Chondrocyte (in vitro differentiated cells): ENCODE measurements at regions not wholly inside any gene's neighbourhood (a gene's known extent, or its start where the extent isn't known, plus 50 kb on each side); places are given as distances from the start of the nearest gene placed in this dataset.

Experiments used
- DNase-seq: peaks from one replicate; pipeline ENCODE4 v3.0.0; 2021; ENCODE audit warnings: mixed read lengths, low spot score
- H3K27ac Mint-ChIP-seq: one replicate; pipeline ENCODE4 v1.8.0; 2021; ENCODE audit warnings: mild to moderate bottlenecking, moderate library complexity, mixed read lengths; ENCODE audit not compliant: unreplicated experiment
- H3K27me3 Mint-ChIP-seq: 2 replicates; pipeline ENCODE4 v1.8.0; 2021; ENCODE audit warnings: low read depth, mixed read lengths
- H3K36me3 Mint-ChIP-seq: 2 replicates; pipeline ENCODE4 v1.8.0; 2021; ENCODE audit warnings: low read depth, mixed read lengths
- H3K4me1 Mint-ChIP-seq: 2 replicates; pipeline ENCODE4 v1.8.0; 2021; ENCODE audit warnings: low read depth, mild to moderate bottlenecking, mixed read lengths
- H3K4me3 Mint-ChIP-seq: one replicate; pipeline ENCODE4 v1.8.0; 2021; ENCODE audit warnings: mild to moderate bottlenecking, moderate library complexity, mixed read lengths; ENCODE audit not compliant: unreplicated experiment
- H3K9me3 Mint-ChIP-seq: 2 replicates; pipeline ENCODE4 v1.8.0; 2021; ENCODE audit warnings: low read depth, mixed read lengths
- TF ChIP-seq, protein P1 (sequence below): fragments of 200-600 bp; sonication (generic); IDR thresholded peaks from 2 replicates; pipeline ENCODE4 v1.5.0; 2021; ENCODE audit warnings: antibody characterized with exemption, mild to moderate bottlenecking, moderate library complexity

DNA sequence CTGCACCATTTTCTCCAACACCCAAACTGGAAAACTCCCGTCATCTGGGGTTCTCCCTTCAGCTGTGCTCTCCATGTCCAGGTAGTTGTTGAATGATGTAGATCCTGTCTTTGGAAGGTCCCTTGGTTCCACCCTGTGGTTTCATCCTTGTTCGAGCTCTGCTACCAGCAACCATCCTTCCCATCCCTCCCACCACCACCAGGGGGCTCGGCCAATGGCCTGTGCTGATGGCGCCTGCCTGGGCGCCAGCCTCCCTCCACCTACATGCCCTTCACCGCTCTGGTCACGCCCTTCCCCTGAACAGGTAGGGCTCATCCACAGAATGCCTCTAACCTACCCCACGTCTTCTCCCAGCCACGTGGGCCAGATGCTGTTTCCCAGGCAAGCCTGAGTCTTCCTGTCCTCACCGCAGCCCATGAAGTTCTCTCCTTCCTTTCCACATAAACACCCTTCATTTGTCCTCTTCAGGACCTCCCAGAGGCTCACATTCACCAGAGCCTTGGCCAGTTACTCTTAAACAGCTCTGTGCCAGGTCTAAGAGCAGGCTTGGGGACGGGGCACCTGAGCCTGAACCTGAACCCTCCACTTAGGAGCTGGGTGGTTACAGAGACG, 75.1 kb upstream of the DUSP22 start:
- peaks cover 5% of the 10 kb centered on the region for H3K27me3 Mint-ChIP-seq
- H3K36me3 Mint-ChIP-seq: no peaks in the 10 kb centered on the region
- peaks cover 13% of the 10 kb centered on the region for H3K4me1 Mint-ChIP-seq
- H3K9me3 Mint-ChIP-seq: no peaks in the 10 kb centered on the region
- DNase-seq: no peak
- no peak overlapping the region for H3K4me3 Mint-ChIP-seq
- H3K27ac Mint-ChIP-seq: no peak overlapping the region
- TF ChIP-seq, protein P1, sequence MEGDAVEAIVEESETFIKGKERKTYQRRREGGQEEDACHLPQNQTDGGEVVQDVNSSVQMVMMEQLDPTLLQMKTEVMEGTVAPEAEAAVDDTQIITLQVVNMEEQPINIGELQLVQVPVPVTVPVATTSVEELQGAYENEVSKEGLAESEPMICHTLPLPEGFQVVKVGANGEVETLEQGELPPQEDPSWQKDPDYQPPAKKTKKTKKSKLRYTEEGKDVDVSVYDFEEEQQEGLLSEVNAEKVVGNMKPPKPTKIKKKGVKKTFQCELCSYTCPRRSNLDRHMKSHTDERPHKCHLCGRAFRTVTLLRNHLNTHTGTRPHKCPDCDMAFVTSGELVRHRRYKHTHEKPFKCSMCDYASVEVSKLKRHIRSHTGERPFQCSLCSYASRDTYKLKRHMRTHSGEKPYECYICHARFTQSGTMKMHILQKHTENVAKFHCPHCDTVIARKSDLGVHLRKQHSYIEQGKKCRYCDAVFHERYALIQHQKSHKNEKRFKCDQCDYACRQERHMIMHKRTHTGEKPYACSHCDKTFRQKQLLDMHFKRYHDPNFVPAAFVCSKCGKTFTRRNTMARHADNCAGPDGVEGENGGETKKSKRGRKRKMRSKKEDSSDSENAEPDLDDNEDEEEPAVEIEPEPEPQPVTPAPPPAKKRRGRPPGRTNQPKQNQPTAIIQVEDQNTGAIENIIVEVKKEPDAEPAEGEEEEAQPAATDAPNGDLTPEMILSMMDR: peak; percentile 65

DNA sequence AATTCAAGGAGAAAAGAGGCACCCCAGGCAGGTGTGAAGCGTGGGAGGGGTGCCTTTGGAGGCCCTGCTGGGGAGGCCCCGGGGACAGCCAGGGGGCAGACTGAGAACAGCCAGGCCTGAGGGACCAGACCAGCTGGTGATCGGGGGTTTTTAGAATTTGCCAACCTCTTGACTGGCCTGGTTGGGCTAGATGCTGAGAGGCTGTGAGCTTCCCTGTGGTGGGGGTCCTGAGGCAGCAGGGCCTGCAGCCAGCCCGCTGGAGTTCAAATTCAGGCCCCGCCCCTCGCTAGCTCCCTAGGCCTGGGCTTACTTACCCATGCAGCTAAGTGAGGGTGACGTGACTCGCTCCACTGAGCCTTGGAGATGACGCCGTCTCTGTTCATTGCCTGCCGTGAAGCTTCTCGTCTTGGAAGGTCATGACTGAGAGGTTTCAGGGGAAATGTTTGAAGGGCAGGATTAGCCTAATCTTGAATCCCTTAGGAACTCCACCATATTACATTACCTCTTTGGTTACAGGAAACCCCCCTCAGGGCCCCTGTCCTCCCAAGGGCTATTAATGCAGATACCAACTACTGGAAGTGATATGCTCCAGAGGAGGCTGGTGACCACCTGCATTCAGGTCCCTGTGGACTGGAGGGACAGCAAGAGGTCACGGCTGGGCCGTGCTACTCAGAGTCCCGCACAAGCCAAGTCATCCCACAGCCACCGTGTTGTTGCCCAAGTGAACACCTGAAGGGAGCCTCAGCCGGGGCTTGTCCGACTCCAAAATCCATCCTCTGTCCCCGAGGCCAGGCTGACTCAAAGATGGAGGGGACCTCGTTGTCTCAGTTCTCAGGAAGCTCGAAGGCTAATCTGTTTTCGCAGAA, 73.9 kb upstream of the DUSP22 start:
- Mint-ChIP-seq H3K27me3 (no peaks in the 10 kb centered on the region), H3K36me3 (no peaks in the 10 kb centered on the region), H3K4me1 (peaks cover 13% of the 10 kb centered on the region), H3K9me3 (no peaks in the 10 kb centered on the region), H3K4me3 (no peak overlapping the region), H3K27ac (no peak overlapping the region)
- TF ChIP-seq, protein P1: no peak
- DNase-seq: no peak

DNA sequence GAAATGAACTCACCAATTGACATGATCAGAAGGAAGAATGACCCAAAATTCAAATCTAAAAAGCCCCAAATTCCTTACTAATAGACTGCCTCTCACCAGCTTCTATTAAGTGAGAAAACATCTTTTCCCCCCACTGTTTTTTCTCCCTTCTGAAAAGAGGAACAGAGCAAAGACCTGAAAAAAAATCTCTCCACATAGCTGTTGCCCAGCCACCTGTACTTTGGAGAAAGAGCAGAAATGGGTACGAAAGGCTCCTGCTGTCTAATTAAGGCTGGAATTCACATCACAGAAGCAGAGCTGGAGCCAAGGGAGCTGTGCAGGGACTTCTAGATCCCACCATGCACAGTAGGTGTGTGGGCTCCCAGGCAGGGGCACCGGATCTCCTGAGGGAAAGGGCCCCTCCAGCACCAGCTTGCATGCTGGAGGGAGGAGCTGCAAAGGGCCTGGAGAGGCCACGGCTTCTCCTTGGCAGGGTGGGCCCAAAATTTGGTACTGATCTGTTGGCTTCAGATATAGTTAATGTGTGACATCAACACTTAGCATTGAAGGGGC, 73.2 kb upstream of the DUSP22 start:
- H3K4me3 Mint-ChIP-seq: no peak overlapping the region
- no peak for DNase-seq
- H3K9me3 Mint-ChIP-seq: no peaks in the 10 kb centered on the region
- no peaks in the 10 kb centered on the region for H3K36me3 Mint-ChIP-seq
- H3K27ac Mint-ChIP-seq: no peak overlapping the region
- peaks cover 13% of the 10 kb centered on the region for H3K4me1 Mint-ChIP-seq
- H3K27me3 Mint-ChIP-seq: no peaks in the 10 kb centered on the region
- TF ChIP-seq, protein P1: no peak

DNA sequence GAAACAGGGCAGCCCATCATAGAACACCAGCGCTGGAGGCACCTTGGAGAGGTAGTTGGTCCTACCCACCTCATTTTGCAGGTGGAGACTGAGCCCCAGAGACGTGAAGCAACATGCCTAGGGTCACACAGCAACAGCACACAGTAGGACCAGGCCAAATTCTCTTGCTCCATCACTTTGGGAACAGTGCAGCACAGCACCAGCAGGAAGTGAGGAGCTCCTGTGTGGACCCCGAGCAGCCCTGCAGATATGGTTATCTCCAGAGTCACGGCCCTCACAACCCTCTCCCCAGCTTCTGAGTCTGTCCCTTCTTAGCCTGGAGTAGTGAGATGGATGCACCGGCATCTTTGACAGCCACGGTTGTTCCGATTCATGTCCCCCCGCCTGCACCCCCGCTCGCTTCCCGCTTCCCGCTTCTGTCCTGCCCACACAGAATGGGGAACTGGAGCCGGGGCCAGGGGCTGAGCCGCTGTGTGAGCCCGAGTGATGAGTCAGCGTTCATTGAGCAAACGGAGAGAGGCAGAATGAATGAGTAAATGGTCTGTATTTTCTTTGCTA, 72.6 kb upstream of the DUSP22 start:
- Mint-ChIP-seq H3K36me3 (no peaks in the 10 kb centered on the region), H3K27me3 (no peaks in the 10 kb centered on the region), H3K4me1 (peaks cover 13% of the 10 kb centered on the region), H3K9me3 (no peaks in the 10 kb centered on the region), H3K4me3 (peak overlapping the region; percentile 56), H3K27ac (peak overlapping the region; percentile 4)
- DNase-seq: no peak
- TF ChIP-seq, protein P1: no peak

DNA sequence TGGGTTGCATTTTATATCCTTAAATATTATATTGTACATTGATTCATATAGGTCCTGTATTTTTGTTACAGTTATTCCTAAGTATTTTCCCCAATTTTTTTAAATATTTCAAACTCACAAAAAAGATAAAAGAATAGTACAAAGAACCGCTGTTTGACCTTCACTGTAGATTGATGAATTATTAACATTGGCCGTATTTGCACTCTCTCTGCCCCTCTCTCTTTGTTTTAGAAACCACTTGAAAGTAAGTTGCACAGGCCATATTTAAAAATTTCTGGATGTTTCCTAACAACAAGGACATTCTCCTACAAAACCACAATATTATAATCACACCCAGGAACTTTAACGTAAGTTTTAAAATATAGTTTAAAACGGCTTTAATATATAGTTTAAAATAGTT, 72.0 kb upstream of the DUSP22 start:
- no peaks in the 10 kb centered on the region for H3K27me3 Mint-ChIP-seq
- no peak overlapping the region for H3K4me3 Mint-ChIP-seq
- no peaks in the 10 kb centered on the region for H3K36me3 Mint-ChIP-seq
- H3K9me3 Mint-ChIP-seq: no peaks in the 10 kb centered on the region
- no peak for DNase-seq
- TF ChIP-seq, protein P1: no peak
- H3K27ac Mint-ChIP-seq: no peak overlapping the region
- H3K4me1 Mint-ChIP-seq: peaks cover 13% of the 10 kb centered on the region
